ENCODE measurements at regions not wholly inside any gene's neighbourhood (a gene's known extent, or its start where the extent isn't known, plus 50 kb on each side); places are given as distances from the start of the nearest gene placed in this dataset.
A peak's percentile ranks its signal among the peaks of the same experiment; 100 is the strongest.

DNA sequence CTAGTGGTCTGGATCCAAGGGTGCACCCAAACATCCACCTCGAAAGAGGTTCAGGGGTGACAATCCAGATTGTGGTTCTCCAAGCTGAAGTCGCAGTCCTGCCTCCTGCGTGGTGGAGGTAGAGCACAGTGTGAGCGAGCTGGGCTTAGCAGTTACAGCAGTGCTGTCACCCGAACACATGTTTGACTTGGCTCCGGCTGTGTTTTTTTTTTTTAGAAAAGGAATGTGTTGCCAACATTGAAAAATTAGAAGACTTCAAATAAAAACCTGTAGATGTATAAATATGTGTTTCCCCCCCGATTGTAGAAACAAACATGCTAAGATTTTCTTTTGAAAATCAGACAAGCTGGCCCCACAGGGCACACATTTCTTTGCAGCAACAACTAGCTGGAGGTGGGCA, 530.8 kb downstream of the SHQ1 start:
- no peak for DNase-seq

DNA sequence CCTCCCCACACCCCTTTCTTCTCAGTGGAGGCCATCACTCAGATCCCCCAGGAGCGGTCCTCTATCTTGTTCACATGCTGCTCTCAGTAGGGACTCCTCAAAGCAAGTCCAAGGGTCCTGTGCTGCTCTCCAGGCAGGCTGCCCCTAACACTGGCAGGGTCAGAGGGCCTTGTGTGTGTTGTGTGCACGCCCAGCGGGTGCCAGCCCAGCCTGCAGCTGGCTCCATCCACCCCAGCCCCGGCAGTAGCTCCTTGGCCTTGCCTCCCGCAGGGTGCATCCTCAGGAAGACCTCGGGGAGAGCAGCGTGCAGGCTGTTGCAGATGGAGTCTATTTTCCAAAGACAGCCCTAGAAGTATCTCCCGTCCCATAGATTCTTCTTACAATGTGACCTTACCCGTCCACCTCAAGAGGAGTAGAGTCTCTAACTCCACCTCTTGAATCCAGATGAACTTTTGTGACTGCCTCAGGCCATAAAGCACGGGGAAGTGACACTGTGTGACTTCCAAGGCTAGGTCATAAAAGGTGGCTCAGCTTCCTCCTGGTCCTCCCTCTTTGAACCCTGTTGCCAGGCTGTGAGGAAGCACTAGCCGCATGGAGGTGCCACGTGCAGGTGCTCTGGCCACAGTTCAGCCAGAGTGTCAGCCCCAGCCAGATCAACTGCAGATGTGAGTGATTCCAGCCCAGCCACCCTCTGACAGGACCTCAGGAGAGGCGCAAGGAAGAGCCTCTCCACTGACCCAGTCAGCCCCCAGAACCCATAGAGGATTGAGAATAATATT, 531.6 kb downstream of the SHQ1 start:
- no peak for DNase-seq

DNA sequence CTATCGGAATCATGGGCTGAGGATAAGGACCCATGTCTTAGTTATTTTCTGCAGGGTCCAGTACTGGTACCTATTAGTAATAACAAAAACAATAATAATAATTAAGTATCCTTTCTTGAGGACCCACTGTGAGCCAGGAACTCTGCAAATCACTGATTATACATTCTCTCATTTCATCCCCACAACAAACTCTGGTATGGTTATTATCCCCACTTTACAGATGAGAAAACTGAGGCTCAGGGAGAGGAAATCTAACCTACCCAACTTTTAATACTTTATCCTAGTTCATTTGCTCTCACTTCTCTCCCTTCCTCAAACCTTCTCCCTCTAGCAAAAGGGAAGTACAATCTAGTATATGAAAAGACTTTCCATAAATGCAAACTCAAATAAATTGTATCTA, 528.4 kb upstream of the PROK2 start:
- DNase-seq: no peak

DNA sequence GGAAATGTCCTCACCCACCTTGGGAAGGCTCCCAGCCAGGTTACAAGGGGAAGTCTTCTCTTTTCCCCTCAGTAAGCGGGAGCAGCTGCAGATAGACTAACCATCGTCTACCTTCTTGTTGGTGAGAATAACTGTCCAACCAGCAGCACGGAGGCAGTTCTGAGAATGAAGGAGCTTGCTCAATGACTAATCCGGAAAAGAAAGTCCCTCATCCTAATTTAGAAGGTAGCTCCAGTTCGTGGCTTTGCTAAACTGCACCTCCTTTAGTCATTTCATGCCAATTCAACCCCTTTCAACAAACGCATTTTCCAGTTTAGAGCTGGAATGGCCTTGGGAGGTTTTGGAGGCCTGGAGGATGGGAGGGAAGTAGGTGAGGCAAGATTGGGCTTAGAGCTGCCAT, 527.4 kb upstream of the PROK2 start:
- DNase-seq: no peak

DNA sequence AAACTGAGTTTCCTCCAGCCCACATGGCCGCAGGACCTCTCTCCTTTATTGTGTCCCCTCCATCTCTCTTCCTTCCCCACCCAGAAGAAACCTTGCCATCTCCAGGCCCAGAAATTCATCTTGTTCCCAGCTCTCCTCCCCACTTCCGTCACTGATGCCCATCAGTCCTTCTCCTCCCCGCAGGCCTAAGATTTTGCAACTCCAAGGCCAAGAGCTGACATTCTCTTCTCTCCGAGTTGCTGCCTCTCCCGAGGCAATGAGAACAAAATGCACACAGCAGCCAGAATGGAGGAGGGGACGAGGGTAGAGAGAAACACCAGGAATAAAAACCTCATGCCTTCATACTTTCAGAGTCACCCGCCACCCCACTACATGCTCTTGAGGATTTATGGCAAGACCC, 526.5 kb upstream of the PROK2 start:
- no peak for DNase-seq

DNA sequence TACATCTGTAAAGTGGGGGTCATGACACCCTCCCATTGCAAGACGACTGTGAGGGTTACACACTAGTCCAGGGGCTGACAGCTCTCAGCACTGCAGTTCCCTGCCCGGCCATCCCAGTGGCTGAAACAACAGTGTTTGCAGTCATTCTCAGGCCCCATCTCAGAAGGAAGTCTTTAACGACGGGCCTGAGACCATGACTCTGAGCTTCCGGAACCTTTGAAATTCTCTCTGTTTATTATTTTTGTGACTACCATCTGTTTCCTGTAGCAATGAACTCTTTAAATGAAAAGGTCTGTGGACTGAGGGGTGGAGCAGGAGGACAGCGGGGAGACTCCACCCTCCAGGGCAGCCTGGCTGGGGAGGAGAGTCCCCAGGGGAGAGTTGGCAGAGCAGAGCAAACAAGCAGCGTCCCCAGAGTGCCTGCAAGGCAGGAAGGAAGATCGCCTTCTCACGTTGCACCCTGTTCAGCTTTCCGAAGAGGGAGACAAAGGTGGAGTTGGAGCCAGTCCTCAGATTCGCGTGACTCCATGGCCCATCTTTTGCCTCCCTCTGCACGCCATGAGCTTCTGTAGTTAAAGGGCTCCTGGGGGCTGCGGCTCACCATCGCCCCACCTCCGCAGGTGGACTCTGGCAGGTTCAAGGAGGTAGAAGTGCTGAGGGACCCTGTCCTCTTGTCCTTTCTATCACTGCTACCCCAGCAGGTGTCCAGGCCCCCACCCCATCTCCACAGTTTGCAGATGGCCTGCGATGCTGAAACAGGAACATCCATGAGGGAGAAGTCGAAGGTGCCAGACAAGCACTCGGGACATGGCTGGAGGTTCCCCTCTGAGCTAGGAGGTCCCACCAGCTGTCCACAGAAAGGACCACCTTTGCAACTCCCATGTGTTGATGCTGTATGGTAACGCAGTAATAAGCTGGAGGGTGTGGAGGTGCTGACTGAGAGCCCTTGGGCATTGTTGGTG, 525.8 kb upstream of the PROK2 start:
- peak; percentile 28 for DNase-seq

DNA sequence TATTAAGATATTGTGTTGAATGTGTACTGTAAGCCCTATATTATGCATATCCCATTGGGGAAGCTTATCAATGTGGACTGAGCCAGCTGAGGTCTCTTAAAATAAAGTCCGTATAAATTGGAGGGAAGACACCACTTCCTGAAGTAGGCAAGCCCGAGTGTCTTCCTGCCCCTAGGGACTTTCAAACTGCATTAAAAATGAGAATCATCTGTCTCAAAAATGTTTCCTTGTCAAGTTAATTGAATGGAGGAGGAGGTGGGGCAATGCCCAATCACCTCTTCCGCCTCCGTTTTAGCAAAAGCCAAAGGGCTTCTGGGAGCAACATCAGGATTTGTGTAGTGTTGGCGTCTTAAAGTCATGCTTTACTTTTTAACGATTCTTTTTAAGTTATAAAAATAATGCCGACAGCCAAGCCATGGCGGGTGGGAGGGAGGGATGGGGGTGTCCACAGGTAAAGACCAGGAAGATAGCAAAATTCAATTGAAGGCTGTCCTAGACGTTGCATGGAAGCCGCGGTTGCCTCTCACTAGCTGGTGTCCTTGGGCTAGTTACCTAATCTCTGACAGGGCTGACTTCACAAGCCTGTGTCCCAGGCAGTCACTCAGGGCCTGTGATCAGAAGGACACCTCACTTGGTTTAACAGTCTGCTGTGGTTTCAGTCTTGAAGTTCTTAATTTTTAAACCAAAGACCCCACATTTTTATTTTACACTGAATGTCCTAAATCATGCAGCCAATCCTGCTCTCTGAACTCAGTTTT, 524.9 kb upstream of the PROK2 start:
- no peak for DNase-seq

DNA sequence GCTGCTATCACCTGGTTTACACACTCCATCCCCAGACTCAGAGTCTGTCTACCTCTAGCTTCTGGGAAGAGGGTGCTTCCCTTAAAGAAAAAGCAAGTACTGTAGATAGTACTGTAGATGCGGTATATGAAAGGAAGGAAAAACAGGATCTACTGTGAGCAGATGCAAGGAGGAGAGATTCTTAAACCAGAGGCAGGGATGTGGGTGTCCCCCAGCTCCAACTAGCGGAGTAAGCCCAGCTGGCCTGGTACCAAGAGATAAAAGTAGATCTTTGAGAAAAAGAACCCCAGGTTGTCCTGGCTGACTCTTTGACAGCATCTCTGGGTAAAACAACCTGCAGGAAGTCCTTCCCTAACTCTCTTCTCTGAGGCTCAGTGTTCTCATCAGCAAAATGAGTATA, 523.7 kb upstream of the PROK2 start:
- no peak for DNase-seq

DNA sequence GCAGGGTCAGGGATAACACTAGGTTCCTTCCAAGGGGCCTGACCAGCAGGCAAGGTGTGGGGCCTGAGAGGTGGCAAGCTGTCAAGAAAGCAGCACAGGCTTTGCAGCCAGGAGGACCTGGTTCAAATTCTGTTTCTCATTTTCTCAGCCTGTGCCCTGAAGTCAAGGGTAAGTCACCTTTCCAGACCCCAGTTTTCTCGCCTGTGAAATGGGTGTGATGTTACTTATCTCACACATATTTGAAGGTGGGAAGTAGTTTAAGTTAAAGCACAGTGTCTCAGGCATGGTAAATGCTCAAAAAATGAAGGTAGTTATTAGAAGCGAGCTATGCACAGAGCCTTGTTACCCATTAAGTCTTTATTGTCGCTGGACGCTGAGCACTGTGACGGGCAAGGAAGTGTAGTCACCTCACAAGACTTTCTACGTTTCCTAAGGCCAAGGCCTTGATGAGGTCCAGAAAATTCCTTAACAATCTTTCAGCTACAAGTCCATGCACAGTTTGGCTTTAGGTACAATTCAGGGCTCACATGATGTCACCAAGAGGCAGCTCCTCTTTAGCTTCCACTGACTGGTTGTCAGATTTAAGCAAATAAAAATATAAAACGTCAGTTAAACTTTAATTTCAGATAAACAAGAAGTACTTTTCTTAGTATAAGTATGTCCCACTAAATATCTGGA, 522.6 kb upstream of the PROK2 start:
- DNase-seq: no peak

DNA sequence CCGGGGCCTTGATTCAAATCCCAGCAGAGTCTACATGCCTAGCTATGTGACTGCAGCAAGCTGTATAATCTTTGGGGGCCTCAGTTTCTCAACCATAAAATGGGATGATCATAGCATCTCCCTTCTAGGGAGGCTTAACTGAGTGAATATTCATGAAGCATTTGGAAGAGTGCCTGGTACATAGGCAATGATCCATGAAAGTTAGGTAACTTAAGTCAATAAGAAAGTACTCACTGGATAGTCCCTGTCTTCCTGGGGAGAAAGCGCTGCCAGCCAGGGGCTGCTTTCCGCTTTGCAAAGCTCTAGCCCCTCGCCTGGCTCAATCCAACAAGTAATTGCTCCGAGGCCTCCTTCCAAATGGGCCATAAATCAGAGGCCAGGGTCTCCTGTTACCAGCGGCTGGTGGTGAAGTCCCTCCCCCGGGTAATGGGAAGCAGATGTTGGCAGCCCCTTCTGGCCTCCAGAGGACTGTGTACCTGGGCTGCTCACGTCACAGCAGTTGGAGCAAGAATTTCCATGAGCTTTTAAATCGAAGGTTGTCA, 521.9 kb upstream of the PROK2 start:
- DNase-seq: no peak

DNA sequence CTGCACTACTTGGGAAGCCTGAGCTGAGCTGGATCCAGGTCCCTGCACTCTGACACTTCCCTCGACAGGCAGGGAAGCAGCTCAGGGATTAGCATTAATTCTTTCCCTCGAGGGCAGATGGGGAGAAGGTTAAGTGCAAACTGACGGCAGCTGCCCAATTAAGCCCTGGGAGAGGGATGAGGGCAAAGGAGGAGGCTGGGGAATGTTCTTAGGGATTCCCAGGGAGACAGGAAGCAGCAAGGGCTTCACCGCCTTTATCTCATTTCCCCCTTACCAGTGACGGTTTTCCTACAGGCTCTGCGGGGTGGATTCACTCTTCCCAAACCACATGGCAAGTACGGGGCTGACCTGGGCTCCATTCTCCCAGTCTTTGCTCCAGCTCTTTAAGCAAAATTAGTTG, 519.0 kb upstream of the PROK2 start:
- no peak for DNase-seq

DNA sequence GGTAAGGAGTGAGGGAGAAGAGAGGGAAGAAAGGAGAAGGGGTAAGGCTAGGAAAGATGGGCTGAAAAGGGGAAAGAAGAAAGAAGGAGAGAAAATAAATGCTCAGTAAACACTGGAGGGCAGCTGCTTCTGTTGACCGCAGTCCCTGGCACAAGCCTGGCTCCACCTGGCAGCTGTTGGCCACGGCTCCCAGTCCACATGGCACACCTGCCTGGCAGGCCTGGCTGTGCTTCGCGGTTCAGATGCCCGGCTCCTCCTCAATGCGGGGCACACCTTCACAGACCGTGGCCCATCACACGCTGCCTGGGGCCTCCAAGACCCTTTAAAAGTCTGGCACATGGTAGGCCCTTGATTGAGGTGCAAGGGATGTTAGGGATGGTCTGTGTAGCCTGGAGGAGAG, 516.8 kb upstream of the PROK2 start:
- DNase-seq: no peak

DNA sequence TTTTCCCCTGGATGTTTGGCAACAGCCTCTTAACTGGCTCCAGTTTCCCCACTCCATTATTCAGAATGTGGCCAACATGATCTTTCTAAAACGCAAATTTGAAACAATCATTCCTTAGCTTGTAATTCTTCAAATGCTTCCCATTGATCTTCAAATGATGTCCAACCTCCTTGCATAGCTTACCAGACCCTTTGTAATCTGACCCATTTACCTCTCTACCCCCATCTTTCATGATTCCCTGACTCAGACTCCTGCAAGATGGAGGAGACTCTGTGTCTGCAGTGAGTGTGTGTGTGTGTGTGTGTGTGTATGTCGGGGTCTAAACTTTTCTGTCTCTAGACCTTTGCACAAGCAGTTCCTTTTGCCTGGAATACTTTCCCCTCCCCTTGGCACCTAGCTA, 515.7 kb upstream of the PROK2 start:
- DNase-seq: no peak

DNA sequence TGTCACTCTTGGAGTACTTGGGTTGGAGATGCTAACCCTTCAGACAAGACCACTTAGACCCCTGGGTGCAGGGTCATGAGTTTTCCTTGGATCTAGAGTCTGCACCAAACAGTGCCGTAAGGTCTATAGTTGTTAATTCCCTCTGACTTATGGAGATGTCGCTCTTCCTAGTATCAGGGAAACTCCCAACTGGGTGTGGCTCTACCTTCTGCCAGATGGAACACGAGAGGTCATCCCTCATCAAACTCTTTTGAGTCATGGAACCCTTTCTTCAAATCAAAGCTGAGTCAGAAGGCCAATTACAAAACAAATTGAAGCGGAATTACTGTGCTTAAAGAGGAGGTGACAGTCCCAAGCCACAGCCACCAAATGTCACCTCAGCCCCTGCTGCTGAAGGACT, 514.9 kb upstream of the PROK2 start:
- no peak for DNase-seq

DNA sequence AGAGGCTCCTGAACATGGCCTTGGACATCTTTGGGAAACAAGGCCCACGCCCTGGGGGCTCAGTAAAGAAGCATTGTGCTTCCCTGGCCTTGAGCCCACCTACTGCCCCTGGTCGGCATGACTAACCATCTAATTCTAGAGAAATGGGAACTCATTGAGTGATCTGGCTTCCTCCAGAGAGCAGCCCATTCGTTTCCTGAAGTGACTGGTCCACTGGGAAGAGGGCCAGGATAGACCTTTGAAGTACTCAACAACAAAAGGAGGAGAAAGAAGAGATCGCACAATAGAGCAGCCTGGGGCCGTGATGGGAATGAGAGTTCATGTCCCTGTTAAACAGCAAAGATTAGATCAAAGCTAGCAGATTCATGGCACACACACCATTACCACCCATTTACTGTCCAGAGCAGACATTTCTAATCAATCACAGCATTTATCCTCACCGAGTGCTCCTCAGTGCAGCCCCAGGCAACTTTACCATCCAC, 514.4 kb upstream of the PROK2 start:
- DNase-seq: no peak

DNA sequence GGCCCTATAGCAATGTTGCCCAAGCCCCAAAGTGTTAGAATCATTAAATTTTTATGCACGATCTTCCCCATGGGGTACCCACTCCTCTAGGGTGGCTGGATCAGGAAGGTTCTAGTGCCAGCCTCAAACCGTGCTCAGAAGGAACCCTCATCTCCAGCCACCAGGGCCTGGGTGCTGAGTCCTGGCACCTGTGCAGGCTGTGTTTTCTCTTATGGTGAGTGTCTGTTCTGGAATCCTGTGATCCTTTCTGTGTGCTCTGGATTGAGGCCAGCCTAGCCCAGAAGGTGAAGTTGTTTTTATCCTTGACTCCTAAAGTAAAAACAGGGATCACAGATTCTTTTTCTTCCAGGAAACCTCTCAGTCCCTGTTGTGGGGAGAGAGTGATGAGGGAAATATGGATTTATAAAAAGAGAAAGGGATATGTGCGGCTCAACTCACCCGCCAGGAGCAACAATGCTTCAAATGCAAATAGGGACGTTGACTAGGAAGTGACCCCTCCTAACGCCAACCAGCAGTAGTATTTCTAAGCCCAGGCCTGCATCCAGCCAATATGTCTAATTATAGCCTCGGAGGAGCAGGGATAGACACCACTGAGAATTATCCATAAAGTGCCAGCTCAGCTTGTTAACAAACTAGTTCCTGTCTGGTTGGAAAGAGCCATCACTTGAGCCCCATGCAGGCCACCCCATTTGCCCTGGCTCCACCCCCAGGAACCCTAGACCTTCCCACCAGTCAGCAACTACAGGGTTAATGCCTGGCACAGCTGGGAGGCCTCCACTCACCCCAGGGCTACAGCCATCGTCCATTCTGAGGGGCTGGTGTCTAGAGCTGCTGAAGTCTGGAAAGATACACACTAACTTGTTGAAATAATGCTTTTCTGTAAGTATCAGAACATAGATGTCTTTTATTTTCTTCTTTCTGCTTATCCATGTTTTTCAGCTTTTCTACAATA, 513.5 kb upstream of the PROK2 start:
- DNase-seq: no peak

DNA sequence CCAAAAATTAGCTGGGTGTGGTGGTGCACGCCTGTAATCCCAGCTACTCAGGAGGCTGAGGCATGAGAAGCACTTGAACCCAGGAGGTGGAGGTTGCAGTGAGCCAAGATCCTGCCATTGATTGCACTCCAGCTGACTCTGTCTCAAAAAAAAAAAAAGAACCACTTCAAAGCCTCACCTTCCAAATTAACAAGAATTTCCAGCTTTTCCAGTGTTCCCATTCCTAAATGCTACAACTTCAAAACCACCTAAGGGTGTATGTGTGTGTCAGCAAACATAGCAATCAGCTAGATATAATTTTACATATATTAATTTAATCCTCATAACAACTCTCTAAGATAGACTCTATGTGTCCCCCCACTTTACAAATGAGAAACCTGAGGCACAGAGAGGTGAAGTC, 512.5 kb upstream of the PROK2 start:
- no peak for DNase-seq

DNA sequence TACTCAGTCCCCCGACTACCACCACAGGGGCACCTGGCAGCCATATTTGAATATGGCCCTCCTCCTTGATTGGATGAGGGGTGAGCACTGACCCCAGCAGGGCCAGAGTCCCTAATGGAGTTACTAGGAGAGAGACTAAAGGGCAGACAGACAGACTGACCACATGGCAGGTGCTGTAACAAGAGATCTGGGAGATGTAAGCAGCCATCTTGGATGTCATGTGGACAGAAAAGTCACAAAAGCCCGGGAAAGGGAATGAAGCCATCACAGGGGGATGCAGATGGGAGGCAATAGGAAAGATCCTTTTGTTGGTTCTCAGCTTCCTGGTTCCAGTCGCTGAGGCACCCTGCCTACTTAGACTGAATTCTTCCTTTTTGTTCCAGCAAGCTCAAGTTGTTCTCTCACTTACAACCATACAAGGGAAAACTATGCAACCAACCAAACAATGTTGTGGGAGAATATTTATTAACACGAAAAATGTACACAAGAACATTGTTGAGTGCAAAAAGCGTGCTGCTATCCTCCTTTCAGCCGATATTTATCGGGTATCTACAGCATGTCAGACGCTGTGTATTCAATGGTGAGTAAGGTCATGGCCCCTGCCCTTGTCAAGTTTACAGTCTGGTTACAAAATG, 511.6 kb upstream of the PROK2 start:
- DNase-seq: no peak

DNA sequence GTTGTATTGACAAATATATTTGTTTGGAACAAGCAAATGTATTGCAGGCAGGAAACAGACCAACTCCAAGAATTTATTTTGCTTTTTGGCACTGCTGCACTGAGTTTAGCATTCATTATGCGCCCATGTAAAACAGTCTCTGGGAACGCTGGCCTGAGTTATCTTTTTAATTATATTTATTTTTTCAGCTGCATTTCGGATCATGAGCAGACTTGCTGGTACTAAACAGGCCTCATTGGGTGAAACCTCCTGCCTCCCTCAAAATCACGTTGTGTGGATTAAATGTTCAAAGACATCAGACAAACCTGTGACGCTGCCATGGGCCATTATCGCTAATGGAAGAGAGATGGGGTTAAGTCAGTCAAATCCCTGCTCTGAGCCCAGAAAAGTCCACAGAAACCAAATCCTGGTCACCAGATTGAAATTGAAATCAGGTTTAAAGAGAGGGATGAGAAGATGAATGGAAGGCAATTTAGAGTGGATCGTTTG, 511.1 kb upstream of the PROK2 start:
- DNase-seq: no peak

DNA sequence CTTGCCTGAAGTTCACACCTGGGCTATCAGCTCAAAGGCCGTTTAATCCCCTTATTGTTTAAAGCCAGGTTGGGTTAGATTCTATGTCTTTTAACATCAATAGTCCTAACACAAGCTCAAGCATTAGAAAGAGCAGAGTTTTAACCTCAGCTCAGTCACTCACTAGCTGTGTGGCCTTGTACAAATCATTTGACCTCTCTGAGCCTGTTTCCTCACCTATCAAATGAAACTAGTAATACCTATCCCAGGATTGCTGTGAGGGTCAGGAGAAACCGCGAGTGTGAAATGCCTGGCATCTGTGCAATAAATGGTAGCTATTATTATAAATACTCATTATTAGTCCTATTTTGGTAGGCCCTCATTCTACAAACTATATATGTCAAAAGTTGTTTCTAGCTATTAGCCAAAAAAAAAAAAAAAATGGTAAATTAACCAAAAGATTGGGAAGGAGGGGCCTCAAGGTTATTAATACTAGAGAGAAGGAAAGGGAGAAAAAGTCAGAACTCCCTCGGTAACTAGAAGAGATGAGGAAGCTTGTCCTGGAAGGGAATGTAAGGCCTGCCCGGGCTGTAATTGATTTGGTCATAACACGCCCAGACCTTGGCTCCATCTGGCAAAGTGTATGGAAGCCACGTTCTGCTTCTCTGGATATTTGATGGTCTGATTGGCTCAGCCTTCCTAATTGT, 510.5 kb upstream of the PROK2 start:
- DNase-seq: no peak
